ENCODE measurements at regions not wholly inside any gene's neighbourhood (a gene's known extent, or its start where the extent isn't known, plus 50 kb on each side); places are given as distances from the start of the nearest gene placed in this dataset.

DNA sequence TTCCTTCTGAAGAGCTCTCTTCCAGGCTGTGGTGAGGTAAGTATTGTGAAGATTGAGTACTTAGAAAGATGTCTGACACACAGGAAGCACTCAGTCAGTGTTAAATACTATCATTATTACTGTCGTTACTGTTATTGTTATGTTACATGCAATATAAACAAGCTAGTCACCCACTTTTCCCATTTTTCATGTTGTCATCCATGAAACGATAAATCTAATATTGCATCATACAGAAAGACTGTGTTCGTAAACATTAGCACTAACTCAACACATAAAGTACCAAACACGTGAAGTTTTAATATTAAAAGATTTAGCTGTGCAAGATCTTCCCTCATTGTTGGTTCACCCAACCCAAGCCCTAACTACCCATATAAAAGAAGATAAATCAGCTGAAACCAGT is 109.2 kb upstream of the NRSN1 start:
- TF ChIP-seq, protein P1, sequence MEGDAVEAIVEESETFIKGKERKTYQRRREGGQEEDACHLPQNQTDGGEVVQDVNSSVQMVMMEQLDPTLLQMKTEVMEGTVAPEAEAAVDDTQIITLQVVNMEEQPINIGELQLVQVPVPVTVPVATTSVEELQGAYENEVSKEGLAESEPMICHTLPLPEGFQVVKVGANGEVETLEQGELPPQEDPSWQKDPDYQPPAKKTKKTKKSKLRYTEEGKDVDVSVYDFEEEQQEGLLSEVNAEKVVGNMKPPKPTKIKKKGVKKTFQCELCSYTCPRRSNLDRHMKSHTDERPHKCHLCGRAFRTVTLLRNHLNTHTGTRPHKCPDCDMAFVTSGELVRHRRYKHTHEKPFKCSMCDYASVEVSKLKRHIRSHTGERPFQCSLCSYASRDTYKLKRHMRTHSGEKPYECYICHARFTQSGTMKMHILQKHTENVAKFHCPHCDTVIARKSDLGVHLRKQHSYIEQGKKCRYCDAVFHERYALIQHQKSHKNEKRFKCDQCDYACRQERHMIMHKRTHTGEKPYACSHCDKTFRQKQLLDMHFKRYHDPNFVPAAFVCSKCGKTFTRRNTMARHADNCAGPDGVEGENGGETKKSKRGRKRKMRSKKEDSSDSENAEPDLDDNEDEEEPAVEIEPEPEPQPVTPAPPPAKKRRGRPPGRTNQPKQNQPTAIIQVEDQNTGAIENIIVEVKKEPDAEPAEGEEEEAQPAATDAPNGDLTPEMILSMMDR (IDR thresholded peaks at IDR 0.05; ENCODE audit: low read depth, low read length, poor library complexity, severe bottlenecking), result no peak
- TF ChIP-seq EZH2phosphoT487 (IDR thresholded peaks at IDR 0.05; ENCODE audit: borderline replicate concordance, low read length), result no peak

All from DOHH2 (cell line).